ENCODE measurements at regions not wholly inside any gene's neighbourhood (a gene's known extent, or its start where the extent isn't known, plus 50 kb on each side); places are given as distances from the start of the nearest gene placed in this dataset.
A peak's percentile ranks its signal among the peaks of the same experiment; 100 is the strongest.

DNA sequence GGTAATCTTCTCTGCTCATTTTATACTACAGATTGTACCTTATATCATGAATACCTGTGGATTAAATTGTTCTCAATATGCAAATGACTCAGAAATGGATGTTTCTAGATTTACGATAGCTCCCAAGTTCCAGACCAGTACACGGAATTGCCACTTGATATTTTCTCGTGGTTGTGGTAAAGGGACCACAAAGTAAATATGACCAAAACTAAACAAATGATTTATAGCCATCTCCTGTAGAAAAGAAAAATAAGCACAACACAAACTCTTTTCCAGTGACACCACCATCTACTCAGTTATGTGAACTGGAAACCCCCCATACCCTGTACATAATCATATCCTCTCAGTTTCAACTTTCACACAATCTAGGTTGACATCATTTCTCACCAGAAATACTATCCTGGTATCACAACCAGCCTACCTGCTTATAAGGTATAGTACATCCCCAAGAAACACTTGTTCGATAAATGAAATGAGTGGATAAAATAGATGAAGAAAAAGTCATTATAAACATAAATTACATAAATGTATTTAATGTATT, 172.3 kb downstream of the ADGRL4 start:
- H2AFZ ChIP-seq (ENCODE audit: low read depth, low read length), result no peak overlapping the region
- H3K27ac Mint-ChIP-seq (ENCODE audit: unreplicated experiment), result no peak overlapping the region
- DNase-seq (ENCODE audit: low read depth) (peak; percentile 22), FAIRE-seq (peak; percentile 26)
- H3K4me3 ChIP-seq (ENCODE audit: insufficient read depth, low read depth, low read length), result no peak overlapping the region
- H3K27ac ChIP-seq (ENCODE audit: low read depth, low read length), result no peak overlapping the region
- no peak overlapping the region for H3K4me3 Mint-ChIP-seq (ENCODE audit: unreplicated experiment)
- no peaks in the 10 kb centered on the region for H3K36me3 Mint-ChIP-seq (ENCODE audit: low read depth, unreplicated experiment)
- H3K4me1 ChIP-seq (ENCODE audit: insufficient read depth, low read length), result peaks cover 30% of the 10 kb centered on the region
- H3K79me2 ChIP-seq (ENCODE audit: insufficient read depth, low read length), result no peaks in the 10 kb centered on the region
- H3K9ac ChIP-seq (ENCODE audit: low read length), result no peak overlapping the region
- peak overlapping the region; percentile 47 for H3K4me2 ChIP-seq (ENCODE audit: low read length)
- H3K9me3 Mint-ChIP-seq (ENCODE audit: unreplicated experiment), result no peaks in the 10 kb centered on the region
- peaks cover 41% of the 10 kb centered on the region for H3K4me1 Mint-ChIP-seq (ENCODE audit: low read depth, unreplicated experiment)
- H3K27me3 ChIP-seq (ENCODE audit: insufficient read depth, low read length), result no peaks in the 10 kb centered on the region
- no peaks in the 10 kb centered on the region for H3K27me3 Mint-ChIP-seq (ENCODE audit: low read depth, unreplicated experiment)
- no peaks in the 10 kb centered on the region for H4K20me1 ChIP-seq (ENCODE audit: insufficient read depth, low read length)
- no peaks in the 10 kb centered on the region for H3K9me3 ChIP-seq (ENCODE audit: insufficient read depth, low read depth, low read length)
- H3K36me3 ChIP-seq (ENCODE audit: insufficient read depth, low read length), result no peaks in the 10 kb centered on the region
- TF ChIP-seq, protein P1, sequence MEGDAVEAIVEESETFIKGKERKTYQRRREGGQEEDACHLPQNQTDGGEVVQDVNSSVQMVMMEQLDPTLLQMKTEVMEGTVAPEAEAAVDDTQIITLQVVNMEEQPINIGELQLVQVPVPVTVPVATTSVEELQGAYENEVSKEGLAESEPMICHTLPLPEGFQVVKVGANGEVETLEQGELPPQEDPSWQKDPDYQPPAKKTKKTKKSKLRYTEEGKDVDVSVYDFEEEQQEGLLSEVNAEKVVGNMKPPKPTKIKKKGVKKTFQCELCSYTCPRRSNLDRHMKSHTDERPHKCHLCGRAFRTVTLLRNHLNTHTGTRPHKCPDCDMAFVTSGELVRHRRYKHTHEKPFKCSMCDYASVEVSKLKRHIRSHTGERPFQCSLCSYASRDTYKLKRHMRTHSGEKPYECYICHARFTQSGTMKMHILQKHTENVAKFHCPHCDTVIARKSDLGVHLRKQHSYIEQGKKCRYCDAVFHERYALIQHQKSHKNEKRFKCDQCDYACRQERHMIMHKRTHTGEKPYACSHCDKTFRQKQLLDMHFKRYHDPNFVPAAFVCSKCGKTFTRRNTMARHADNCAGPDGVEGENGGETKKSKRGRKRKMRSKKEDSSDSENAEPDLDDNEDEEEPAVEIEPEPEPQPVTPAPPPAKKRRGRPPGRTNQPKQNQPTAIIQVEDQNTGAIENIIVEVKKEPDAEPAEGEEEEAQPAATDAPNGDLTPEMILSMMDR (IDR thresholded peaks at IDR 0.05; ENCODE audit: insufficient read depth, low read depth, low read length), result no peak

GRCh38 chr1:78836726-78837125, 169.8 kb downstream of the ADGRL4 start:
- Mint-ChIP-seq H3K36me3 (ENCODE audit: low read depth, unreplicated experiment) (no peaks in the 10 kb centered on the region), H3K27ac (ENCODE audit: unreplicated experiment) (no peak overlapping the region), H3K27me3 (ENCODE audit: low read depth, unreplicated experiment) (no peaks in the 10 kb centered on the region), H3K4me1 (ENCODE audit: low read depth, unreplicated experiment) (peaks cover 42% of the 10 kb centered on the region), H3K9me3 (ENCODE audit: unreplicated experiment) (no peaks in the 10 kb centered on the region), H3K4me3 (ENCODE audit: unreplicated experiment) (no peak overlapping the region)
- no peaks in the 10 kb centered on the region for H4K20me1 ChIP-seq (ENCODE audit: insufficient read depth, low read length)
- no peaks in the 10 kb centered on the region for H3K79me2 ChIP-seq (ENCODE audit: insufficient read depth, low read length)
- TF ChIP-seq EZH2 (IDR thresholded peaks at IDR 0.05; ENCODE audit: insufficient read depth, low read length), result no peak
- TF ChIP-seq, protein P1 (IDR thresholded peaks at IDR 0.05; ENCODE audit: insufficient read depth, low read depth, low read length), result no peak
- H3K27me3 ChIP-seq (ENCODE audit: insufficient read depth, low read length), result no peaks in the 10 kb centered on the region
- H2AFZ ChIP-seq (ENCODE audit: low read depth, low read length), result peak overlapping the region; percentile 14
- peak overlapping the region; percentile 35 for H3K4me2 ChIP-seq (ENCODE audit: low read length)
- H3K36me3 ChIP-seq (ENCODE audit: insufficient read depth, low read length), result no peaks in the 10 kb centered on the region
- no peak for DNase-seq (ENCODE audit: low read depth)
- H3K9ac ChIP-seq (ENCODE audit: low read length), result no peak overlapping the region
- no peak for FAIRE-seq
- H3K4me3 ChIP-seq (ENCODE audit: insufficient read depth, low read depth, low read length), result no peak overlapping the region
- peaks cover 39% of the 10 kb centered on the region for H3K4me1 ChIP-seq (ENCODE audit: insufficient read depth, low read length)
- no peaks in the 10 kb centered on the region for H3K9me3 ChIP-seq (ENCODE audit: insufficient read depth, low read depth, low read length)
- no peak overlapping the region for H3K27ac ChIP-seq (ENCODE audit: low read depth, low read length)

- Histone ChIP-seq H3K36me3 (ENCODE audit: insufficient read depth, low read length) (no peaks in the 10 kb centered on the region), H3K4me1 (ENCODE audit: insufficient read depth, low read length) (peaks cover 22% of the 10 kb centered on the region), H3K27me3 (ENCODE audit: insufficient read depth, low read length) (no peaks in the 10 kb centered on the region), H3K9me3 (ENCODE audit: insufficient read depth, low read depth, low read length) (no peaks in the 10 kb centered on the region), H2AFZ (ENCODE audit: low read depth, low read length) (no peak overlapping the region), H3K9ac (ENCODE audit: low read length) (no peak overlapping the region), H3K79me2 (ENCODE audit: insufficient read depth, low read length) (no peaks in the 10 kb centered on the region), H4K20me1 (ENCODE audit: insufficient read depth, low read length) (no peaks in the 10 kb centered on the region), H3K27ac (ENCODE audit: low read depth, low read length) (no peak overlapping the region), H3K4me2 (ENCODE audit: low read length) (no peak overlapping the region), H3K4me3 (ENCODE audit: insufficient read depth, low read depth, low read length) (no peak overlapping the region)
- Mint-ChIP-seq H3K4me3 (ENCODE audit: unreplicated experiment) (no peak overlapping the region), H3K27me3 (ENCODE audit: low read depth, unreplicated experiment) (no peaks in the 10 kb centered on the region), H3K9me3 (ENCODE audit: unreplicated experiment) (no peaks in the 10 kb centered on the region), H3K4me1 (ENCODE audit: low read depth, unreplicated experiment) (peaks cover 42% of the 10 kb centered on the region), H3K36me3 (ENCODE audit: low read depth, unreplicated experiment) (no peaks in the 10 kb centered on the region), H3K27ac (ENCODE audit: unreplicated experiment) (no peak overlapping the region)
- TF ChIP-seq, protein P1 (IDR thresholded peaks at IDR 0.05; ENCODE audit: insufficient read depth, low read depth, low read length), result peak; percentile 73
- TF ChIP-seq EZH2 (IDR thresholded peaks at IDR 0.05; ENCODE audit: insufficient read depth, low read length), result no peak
- FAIRE-seq, result peak; percentile 85
- no peak for DNase-seq (ENCODE audit: low read depth)
These were observed 166.7 kb downstream of the ADGRL4 start for GRCh38 chr1:78839704-78840277.

All from astrocyte (in vitro differentiated cells and primary cell).